ENCODE measurements at regions not wholly inside any gene's neighbourhood (a gene's known extent, or its start where the extent isn't known, plus 50 kb on each side); places are given as distances from the start of the nearest gene placed in this dataset.

DNA sequence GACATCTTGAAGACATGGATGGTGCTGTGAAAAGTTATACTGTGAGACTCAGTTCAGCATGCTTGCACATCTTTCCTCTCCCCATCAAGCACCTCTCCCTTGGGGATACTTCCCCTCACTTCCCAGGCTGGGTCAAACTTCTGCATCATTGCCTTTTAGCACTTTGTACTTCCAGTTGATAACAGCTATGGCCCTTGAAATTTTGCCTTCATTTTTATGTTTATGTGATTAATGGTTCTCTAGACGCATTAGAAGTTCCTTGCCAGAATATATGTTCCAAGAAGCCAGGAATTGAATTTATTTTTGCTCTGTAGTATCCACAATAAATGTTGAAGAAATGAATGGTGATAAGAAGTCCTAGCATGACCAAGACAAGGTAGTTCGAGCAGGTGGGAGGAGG, 120.9 kb upstream of the ST6GAL2 start:
- TF ChIP-seq POLR2A (IDR thresholded peaks at IDR 0.05; ENCODE audit: low read length) (no peak), GATA1 (IDR thresholded peaks at IDR 0.05; ENCODE audit: low read depth, low read length) (no peak)

Data from erythroblast (primary cell).